Adrenal gland (tissue), 9 donors: ENCODE measurements at regions not wholly inside any gene's neighbourhood (a gene's known extent, or its start where the extent isn't known, plus 50 kb on each side); places are given as distances from the start of the nearest gene placed in this dataset.

ENCODE experiments used
- DNase-seq, 7 donors: peaks; one replicate each; pipeline ENCODE4 v3.0.0-alpha.2; 2019 to 2020
- H3K27ac ChIP-seq, 5 donors: fragments of 200-600 bp; sonication (generic) in 4 of 5; 1 replicate in 3 of 5; 2 replicates in 2 of 5; pipeline versions ENCODE4 v1.5.1 to v1.8.0; 2016 to 2020; ENCODE audit warnings: mild to moderate bottlenecking in 1 of 5
- H3K27me3 ChIP-seq: fragments of 200-600 bp; 2 replicates; pipeline ENCODE4 v1.8.0; 2021
- H3K36me3 ChIP-seq, 2 donors: fragments of 200-600 bp; replicated peaks in 1 of 2; 1 replicate in 1 of 2; 2 replicates in 1 of 2; pipeline versions ENCODE4 v1.5.1 to v1.8.0; 2018 to 2022
- H3K4me1 ChIP-seq, 2 donors: fragments of 200-600 bp; replicated peaks in 1 of 2; 1 replicate in 1 of 2; 2 replicates in 1 of 2; pipeline versions ENCODE4 v1.5.1 to v1.8.0; 2018 to 2021
- H3K4me3 ChIP-seq, 4 donors: fragments of 200-600 bp; sonication (generic) in 3 of 4; one replicate each; pipeline ENCODE4 v1.5.1; 2016 to 2018
- H3K9me3 ChIP-seq, 3 donors: fragments of 200-600 bp; sonication (generic) in 1 of 3; replicated peaks in 1 of 3; 1 replicate in 2 of 3; 2 replicates in 1 of 3; pipeline versions ENCODE4 v1.5.1 to v1.8.0; 2016 to 2021
- CTCF ChIP-seq, 6 experiments: fragments of 450-650 bp in 4 of 6; fragments of 200-600 bp in 2 of 6; sonication (generic) in 1 of 6; IDR thresholded peaks; 1 replicate in 5 of 6; 2 replicates in 1 of 6; pipeline versions ENCODE4 v1.5.1 to v1.8.0; 2016 to 2021; ENCODE audit warnings: antibody characterized with exemption in 6 of 6, mild to moderate bottlenecking in 2 of 6, moderate library complexity in 1 of 6
- POLR2A ChIP-seq, 2 donors: fragments of 450-650 bp; IDR thresholded peaks; one replicate each; pipeline ENCODE4 v1.6.1; 2017; ENCODE audit warnings: antibody characterized with exemption in 2 of 2, mild to moderate bottlenecking in 2 of 2, moderate library complexity in 1 of 2
- WGBS, 4 donors: extraction: QIAGEN DNeasy Blood & Tissue Kit in 2 of 4; methylation state at CpG; one replicate each; pipeline versions ENCODE4 v1.1.5 to v1.1.7; 2013 to 2017; 5-methylcytosine and 5-hydroxymethylcytosine counted together
- intact Hi-C, 2 donors: fragments of 100-400 bp; cut with DNase I; formaldehyde crosslinking; loops; one replicate each; pipeline versions ENCODE4 v1.14.1 to v1.15.0; 2022 to 2023
- donor health status: healthy with polysubstance abuse.
- donor health status: Bipolar disorder and iron deficiency.
- donor health status: DM: yes; HTN: yes; CAD: no.
- donor health status: DM: no; HTN: no; CAD: no.
- donor health status: DM: no; HTN: no; CAD: no.

- TF ChIP-seq CTCF (IDR thresholded peaks at IDR 0.05) (no peak), POLR2A (IDR thresholded peaks at IDR 0.05) (no peak)
- peaks cover 0 to 45% of the 10 kb centered on the region in 2 donors for H3K36me3 ChIP-seq
- 96 to 100% (median 99%) methylated on average over 1 of the region's 1 CpG for WGBS, 4 donors
- H3K27me3 ChIP-seq: no peaks in the 10 kb centered on the region
- no peak overlapping the region for H3K4me3 ChIP-seq
- no peaks in the 10 kb centered on the region for H3K9me3 ChIP-seq
- H3K4me1 ChIP-seq: no peaks in the 10 kb centered on the region
- H3K27ac ChIP-seq: no peak overlapping the region
- DNase-seq: no peak
- intact Hi-C loops: no loop called here
These were observed 167.4 kb upstream of the CARMIL1 start for GRCh38 chr6:25111782-25112181.

DNA sequence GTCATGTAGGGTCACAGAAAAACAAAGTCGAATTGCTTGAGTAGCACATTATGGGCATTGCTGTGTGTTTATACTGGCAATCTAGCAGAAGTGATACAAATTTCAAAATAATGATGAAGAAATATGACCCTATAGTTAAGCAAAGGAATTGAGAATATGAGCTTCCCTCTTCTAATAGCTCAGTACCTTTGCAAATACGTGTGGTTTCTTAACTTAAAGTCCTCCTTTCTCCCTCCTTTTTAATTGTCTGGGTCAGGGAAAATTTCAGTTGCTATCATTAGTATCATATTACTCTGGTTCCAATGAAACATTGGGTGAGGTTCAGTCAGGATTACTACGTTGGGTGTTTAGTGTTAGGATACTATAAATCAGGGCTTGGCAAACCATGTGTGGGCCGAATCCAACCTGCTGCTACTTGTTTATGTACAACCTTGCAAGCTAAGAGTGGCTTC is 166.8 kb upstream of the CARMIL1 start:
- no peaks in the 10 kb centered on the region for H3K27me3 ChIP-seq
- no peak overlapping the region for H3K4me3 ChIP-seq
- WGBS, 4 donors: 59 to 72% (median 63%) methylated on average over 4 of the region's 4 CpGs
- intact Hi-C loops: no loop called here
- H3K9me3 ChIP-seq: no peaks in the 10 kb centered on the region
- peaks cover 0 to 41% of the 10 kb centered on the region in 2 donors for H3K36me3 ChIP-seq
- TF ChIP-seq POLR2A (IDR thresholded peaks at IDR 0.05) (no peak), CTCF (IDR thresholded peaks at IDR 0.05) (no peak)
- H3K4me1 ChIP-seq: no peaks in the 10 kb centered on the region
- DNase-seq: no peak
- H3K27ac ChIP-seq: no peak overlapping the region

GRCh38 chr6:25113436-25113835 is 165.7 kb upstream of the CARMIL1 start:
- intact Hi-C loops: no loop called here
- no peak overlapping the region for H3K27ac ChIP-seq
- peaks cover 0 to 30% of the 10 kb centered on the region in 2 donors for H3K36me3 ChIP-seq
- H3K4me1 ChIP-seq: no peaks in the 10 kb centered on the region
- no peaks in the 10 kb centered on the region for H3K27me3 ChIP-seq
- no peaks in the 10 kb centered on the region for H3K9me3 ChIP-seq
- no peak overlapping the region for H3K4me3 ChIP-seq
- no peak for TF ChIP-seq CTCF (IDR thresholded peaks at IDR 0.05)
- no peak for TF ChIP-seq POLR2A (IDR thresholded peaks at IDR 0.05)
- DNase-seq: no peak
- 83 to 95% (median 87%) methylated on average over 4 of the region's 4 CpGs for WGBS, 4 donors

DNA sequence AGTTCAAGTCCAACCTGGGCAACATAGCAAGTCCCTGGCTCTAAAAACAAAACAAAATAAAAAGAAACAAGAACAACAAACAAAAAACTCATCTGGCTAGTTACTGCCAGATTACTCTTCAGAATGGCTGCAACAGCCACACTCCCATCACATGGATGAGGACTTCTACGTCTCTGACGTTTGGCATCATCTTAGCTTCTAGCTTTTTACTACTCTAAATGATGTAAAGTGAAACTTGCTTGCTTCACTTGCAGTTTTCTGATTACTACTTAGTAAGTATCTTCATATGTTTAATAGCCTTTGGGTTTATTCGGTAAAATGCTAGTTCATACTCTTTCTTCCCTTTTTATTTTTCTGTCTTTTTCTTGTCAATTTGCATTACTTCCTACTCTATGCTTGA is 161.1 kb upstream of the CARMIL1 start:
- DNase-seq: no peak
- Histone ChIP-seq H3K9me3 (no peaks in the 10 kb centered on the region), H3K27ac (no peak overlapping the region), H3K4me1 (peaks cover 3 to 8% of the 10 kb centered on the region in 2 donors), H3K4me3 (no peak overlapping the region), H3K27me3 (no peaks in the 10 kb centered on the region), H3K36me3 (peaks cover 0 to 16% of the 10 kb centered on the region in 2 donors)
- 65 to 85% (median 83%) methylated on average over 3 of the region's 3 CpGs for WGBS, 4 donors
- intact Hi-C loops: no loop called here
- TF ChIP-seq POLR2A (IDR thresholded peaks at IDR 0.05): no peak
- TF ChIP-seq CTCF (IDR thresholded peaks at IDR 0.05): no peak
